GM06990 (cell line): ENCODE measurements at regions not wholly inside any gene's neighbourhood (a gene's known extent, or its start where the extent isn't known, plus 50 kb on each side); places are given as distances from the start of the nearest gene placed in this dataset.

Source experiments
- DNase-seq: peaks from one replicate; pipeline ENCODE4 v3.0.0-alpha.2; 2011; ENCODE audit not compliant: insufficient read length; ENCODE audit errors: extremely low read depth
- H3K27me3 ChIP-seq: replicated peaks from 2 replicates; pipeline ENCODE4 v1.6.0; 2011; ENCODE audit warnings: low read length; ENCODE audit not compliant: control insufficient read depth, insufficient read depth
- H3K36me3 ChIP-seq: 2 replicates; pipeline ENCODE4 v1.5.1; 2011; ENCODE audit warnings: low read length; ENCODE audit not compliant: control insufficient read depth, insufficient read depth
- H3K4me3 ChIP-seq: replicated peaks from 2 replicates; pipeline ENCODE4 v1.5.1; 2011; ENCODE audit warnings: low read depth, mild to moderate bottlenecking, control low read depth, low read length
- CTCF ChIP-seq: IDR thresholded peaks from 2 replicates; pipeline ENCODE4 v1.5.1; 2011; ENCODE audit warnings: low read length, control low read depth, mild to moderate bottlenecking, inconsistent platforms; ENCODE audit not compliant: insufficient read depth, poor library complexity, severe bottlenecking

- Histone ChIP-seq H3K4me3 (no peak overlapping the region), H3K27me3 (no peaks in the 10 kb centered on the region; the same call in 1 of the 2 replicates), H3K36me3 (no peaks in the 10 kb centered on the region)
- TF ChIP-seq CTCF = no peak
- no peak for DNase-seq
These were observed 104.3 kb upstream of the CDC42BPA start for GRCh38 chr1:227422581-227422980.

- no peak for DNase-seq
- Histone ChIP-seq H3K36me3 (no peaks in the 10 kb centered on the region), H3K4me3 (no peak overlapping the region), H3K27me3 (no peaks in the 10 kb centered on the region; the same call in 1 of the 2 replicates)
- TF ChIP-seq CTCF = no peak
These were observed 101.9 kb upstream of the CDC42BPA start for GRCh38 chr1:227420147-227420546.

GRCh38 chr1:227417756-227418480 lies 99.6 kb upstream of the CDC42BPA start:
- Histone ChIP-seq H3K27me3 (no peaks in the 10 kb centered on the region), H3K4me3 (no peak overlapping the region), H3K36me3 (no peaks in the 10 kb centered on the region)
- no peak for TF ChIP-seq CTCF
- no peak for DNase-seq

GRCh38 chr1:227416156-227416830 lies 98.0 kb upstream of the CDC42BPA start:
- H3K27me3 ChIP-seq = no peaks in the 10 kb centered on the region
- H3K4me3 ChIP-seq = no peak overlapping the region
- TF ChIP-seq CTCF = no peak
- no peaks in the 10 kb centered on the region for H3K36me3 ChIP-seq
- no peak for DNase-seq

GRCh38 chr1:227415115-227415790 lies 97.0 kb upstream of the CDC42BPA start:
- no peak for TF ChIP-seq CTCF

More at GRCh38 chr1:227415115-227415790, 97.0 kb upstream of the CDC42BPA start:
- H3K4me3 ChIP-seq = no peak overlapping the region
- H3K36me3 ChIP-seq = no peaks in the 10 kb centered on the region
- no peak for DNase-seq
- H3K27me3 ChIP-seq = no peaks in the 10 kb centered on the region
